ENCODE measurements at regions not wholly inside any gene's neighbourhood (a gene's known extent, or its start where the extent isn't known, plus 50 kb on each side); places are given as distances from the start of the nearest gene placed in this dataset.
"Not testable (repeated sequence)": the region's sequence is repeated elsewhere in the genome, so short reads cannot be mapped to it uniquely, and the experiment has no call there.

DNA sequence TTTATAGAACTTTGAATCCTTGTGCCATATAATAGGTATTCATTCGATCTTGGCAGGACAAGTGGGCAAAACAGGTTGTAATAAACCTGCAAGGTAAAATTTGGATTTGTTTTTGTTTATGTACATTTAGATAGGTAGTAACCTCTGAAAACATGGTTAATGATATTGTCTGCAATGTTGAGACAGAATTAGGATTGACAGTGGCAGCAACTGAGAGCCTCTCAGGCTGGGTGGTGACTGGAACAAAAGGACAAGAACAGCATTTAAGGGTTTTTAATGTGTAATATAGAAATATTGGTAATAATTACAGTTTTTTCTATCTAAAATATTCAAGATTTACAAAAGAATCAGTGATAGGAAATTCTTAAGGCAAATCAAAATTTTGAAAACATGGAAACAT, 382.0 kb downstream of the TFAP2B start:
- no peak for DNase-seq
- Mint-ChIP-seq H3K4me1 (no peaks in the 10 kb centered on the region), H3K36me3 (ENCODE audit: low read depth) (no peaks in the 10 kb centered on the region), H3K27me3 (no peaks in the 10 kb centered on the region), H3K27ac (no peak overlapping the region), H3K4me3 (no peak overlapping the region), H3K9me3 (no peaks in the 10 kb centered on the region)
- POLR2A ChIA-PET = no interaction called here
- ATAC-seq (ENCODE audit: low read depth) = no peak
- TF ChIP-seq, protein P1, sequence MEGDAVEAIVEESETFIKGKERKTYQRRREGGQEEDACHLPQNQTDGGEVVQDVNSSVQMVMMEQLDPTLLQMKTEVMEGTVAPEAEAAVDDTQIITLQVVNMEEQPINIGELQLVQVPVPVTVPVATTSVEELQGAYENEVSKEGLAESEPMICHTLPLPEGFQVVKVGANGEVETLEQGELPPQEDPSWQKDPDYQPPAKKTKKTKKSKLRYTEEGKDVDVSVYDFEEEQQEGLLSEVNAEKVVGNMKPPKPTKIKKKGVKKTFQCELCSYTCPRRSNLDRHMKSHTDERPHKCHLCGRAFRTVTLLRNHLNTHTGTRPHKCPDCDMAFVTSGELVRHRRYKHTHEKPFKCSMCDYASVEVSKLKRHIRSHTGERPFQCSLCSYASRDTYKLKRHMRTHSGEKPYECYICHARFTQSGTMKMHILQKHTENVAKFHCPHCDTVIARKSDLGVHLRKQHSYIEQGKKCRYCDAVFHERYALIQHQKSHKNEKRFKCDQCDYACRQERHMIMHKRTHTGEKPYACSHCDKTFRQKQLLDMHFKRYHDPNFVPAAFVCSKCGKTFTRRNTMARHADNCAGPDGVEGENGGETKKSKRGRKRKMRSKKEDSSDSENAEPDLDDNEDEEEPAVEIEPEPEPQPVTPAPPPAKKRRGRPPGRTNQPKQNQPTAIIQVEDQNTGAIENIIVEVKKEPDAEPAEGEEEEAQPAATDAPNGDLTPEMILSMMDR (IDR thresholded peaks at IDR 0.05) = no peak
- CTCF ChIA-PET = no interaction called here
- intact Hi-C loops (cut with micrococcal nuclease) = no loop called here

GRCh38 chr6:51202653-51203052, 384.0 kb downstream of the TFAP2B start:
- H3K4me3 Mint-ChIP-seq; intact Hi-C loops (cut with micrococcal nuclease); H3K9me3 Mint-ChIP-seq; DNase-seq; CTCF ChIA-PET; POLR2A ChIA-PET; H3K27me3 Mint-ChIP-seq; H3K27ac Mint-ChIP-seq; ATAC-seq (ENCODE audit: low read depth); H3K36me3 Mint-ChIP-seq (ENCODE audit: low read depth); H3K4me1 Mint-ChIP-seq: not testable (repeated sequence)

DNA sequence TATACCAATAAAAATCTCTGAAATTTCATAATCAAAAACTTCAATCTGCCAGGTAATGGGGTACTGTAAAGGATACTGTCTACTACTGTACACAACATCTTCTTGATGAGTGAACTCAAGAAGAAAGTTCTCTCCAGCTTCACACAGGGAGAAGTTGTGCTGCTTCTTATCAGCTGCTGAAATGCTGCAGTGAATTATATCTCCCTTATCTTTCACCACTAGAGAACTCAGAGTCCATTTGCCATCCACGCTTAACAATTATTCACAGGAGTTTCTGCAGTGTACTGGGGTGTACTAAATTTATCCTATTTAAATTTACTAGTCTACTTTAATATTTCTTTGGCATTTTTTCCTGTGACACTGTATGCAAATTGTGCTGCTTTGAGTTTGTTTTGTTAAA, 384.8 kb downstream of the TFAP2B start:
- H3K27ac Mint-ChIP-seq = no peak overlapping the region
- no peak overlapping the region for H3K4me3 Mint-ChIP-seq
- ATAC-seq (ENCODE audit: low read depth) (no peak), DNase-seq (no peak)
- no peaks in the 10 kb centered on the region for H3K27me3 Mint-ChIP-seq
- ChIA-PET CTCF (no interaction called here), POLR2A (no interaction called here)
- TF ChIP-seq, protein P1 (IDR thresholded peaks at IDR 0.05) = no peak
- no peaks in the 10 kb centered on the region for H3K36me3 Mint-ChIP-seq (ENCODE audit: low read depth)
- intact Hi-C loops (cut with micrococcal nuclease) = no loop called here
- no peaks in the 10 kb centered on the region for H3K4me1 Mint-ChIP-seq
- H3K9me3 Mint-ChIP-seq = no peaks in the 10 kb centered on the region

DNA sequence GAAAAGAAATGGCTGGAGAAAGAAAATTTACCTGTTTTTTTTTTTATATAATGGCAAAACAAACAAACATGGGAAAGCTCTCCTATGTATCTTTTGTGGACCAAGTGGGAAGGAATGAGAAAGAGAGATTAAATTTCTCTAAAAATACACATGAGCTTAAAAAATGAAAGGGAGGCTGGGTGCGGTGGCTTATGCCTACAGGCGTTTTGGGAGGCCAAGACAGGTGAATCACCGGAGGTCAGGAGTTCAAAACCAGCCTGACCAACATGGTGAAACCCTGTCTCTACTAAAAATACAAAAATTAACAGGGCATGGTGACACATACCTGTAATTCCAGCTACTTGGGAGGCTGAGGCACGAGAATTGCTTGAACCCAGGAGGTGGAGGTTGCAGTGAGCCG, 388.0 kb downstream of the TFAP2B start:
- CTCF ChIA-PET; DNase-seq; H3K36me3 Mint-ChIP-seq (ENCODE audit: low read depth); H3K27me3 Mint-ChIP-seq; POLR2A ChIA-PET; H3K4me3 Mint-ChIP-seq; H3K4me1 Mint-ChIP-seq; intact Hi-C loops (cut with micrococcal nuclease); H3K9me3 Mint-ChIP-seq; ATAC-seq (ENCODE audit: low read depth); H3K27ac Mint-ChIP-seq: not testable (repeated sequence)

DNA sequence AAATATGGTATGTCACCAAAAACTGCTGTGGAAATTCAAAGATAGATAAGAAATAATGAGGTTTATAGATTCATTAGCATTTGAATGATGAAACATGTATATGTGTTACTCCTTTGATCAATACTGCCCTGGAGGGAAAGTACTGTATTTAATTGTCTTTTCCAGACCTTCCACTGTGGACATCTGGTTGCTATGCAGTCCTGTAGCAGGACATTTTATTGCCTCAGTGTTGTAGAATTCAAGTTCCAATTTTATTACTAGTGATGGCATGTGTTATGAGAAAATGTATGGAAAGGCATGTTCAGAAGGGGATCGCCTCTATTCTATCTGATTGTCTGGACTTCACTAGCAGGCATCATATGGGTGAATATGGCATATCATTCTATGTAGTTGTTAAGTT, 391.0 kb downstream of the TFAP2B start:
- DNase-seq = no peak
- peaks cover 2% of the 10 kb centered on the region for H3K27me3 Mint-ChIP-seq
- no peaks in the 10 kb centered on the region for H3K4me1 Mint-ChIP-seq
- TF ChIP-seq, protein P1 (IDR thresholded peaks at IDR 0.05) = no peak
- CTCF ChIA-PET = no interaction called here
- H3K4me3 Mint-ChIP-seq = no peak overlapping the region
- POLR2A ChIA-PET = no interaction called here
- no peaks in the 10 kb centered on the region for H3K9me3 Mint-ChIP-seq
- no peaks in the 10 kb centered on the region for H3K36me3 Mint-ChIP-seq (ENCODE audit: low read depth)
- intact Hi-C loops (cut with micrococcal nuclease) = no loop called here
- H3K27ac Mint-ChIP-seq = no peak overlapping the region
- no peak for ATAC-seq (ENCODE audit: low read depth)

GRCh38 chr6:51213811-51214210, 395.1 kb downstream of the TFAP2B start:
- H3K27ac Mint-ChIP-seq = no peak overlapping the region
- intact Hi-C loops (cut with micrococcal nuclease) = no loop called here
- H3K9me3 Mint-ChIP-seq = no peaks in the 10 kb centered on the region
- peaks cover 2% of the 10 kb centered on the region for H3K27me3 Mint-ChIP-seq
- TF ChIP-seq, protein P1 (IDR thresholded peaks at IDR 0.05) = no peak
- ATAC-seq (ENCODE audit: low read depth) (no peak), DNase-seq (no peak)
- ChIA-PET CTCF (no interaction called here), POLR2A (no interaction called here)
- no peaks in the 10 kb centered on the region for H3K36me3 Mint-ChIP-seq (ENCODE audit: low read depth)
- H3K4me3 Mint-ChIP-seq = no peak overlapping the region
- H3K4me1 Mint-ChIP-seq = no peaks in the 10 kb centered on the region
